K562 (cell line): ENCODE measurements at regions not wholly inside any gene's neighbourhood (a gene's known extent, or its start where the extent isn't known, plus 50 kb on each side); places are given as distances from the start of the nearest gene placed in this dataset.

Experiments used
- ATAC-seq: fragments of 200-7000 bp; cut with Tn5 transposase; 3 replicates; pipeline ENCODE4 v1.9.1; 2020; ENCODE audit warnings: moderate library complexity
- BruUV-seq: library from RNA; stranded (reverse); fragments of 400-500 nt; replicated peaks from 2 replicates; lab custom pipeline; 2021; lab: Mats Ljungman, UMichigan
- CTCF ChIA-PET: fragments of 300-600 bp; formaldehyde crosslinking; extraction: SDS; loops from one replicate; lab custom pipeline; 2021; ENCODE audit warnings: low intra/inter-chr PET ratio; lab: Yijun Ruan, JAX
- POLR2A ChIA-PET: fragments of 300-600, 350-650 bp; sonication (Branson Sonifier 250); formaldehyde crosslinking; extraction: SDS; loops from one replicate; lab custom pipeline; 2021; ENCODE audit warnings: antibody characterized with exemption, inconsistent platforms; lab: Yijun Ruan, JAX
- DNase-seq, 4 experiments: peaks; one replicate each; pipeline versions ENCODE4 v3.0.0 to v3.0.0-alpha.2; 2011 to 2018; ENCODE audit warnings: low spot score in 3 of 4, mixed read lengths in 3 of 4; ENCODE audit errors: extremely low read depth in 1 of 4
- FAIRE-seq: peaks from 2 replicates; lab custom pipeline; 2011; peaks lifted over from hg19 to GRCh38; lab: Jason Lieb, UNC
- H2AFZ ChIP-seq: 2 replicates; pipeline ENCODE4 v1.6.0; 2011; ENCODE audit warnings: low read depth, low read length, control low read depth, inconsistent platforms
- H3K27ac ChIP-seq: fragments of 200-600 bp; 3 replicates; pipeline ENCODE4 v1.8.0; 2011; ENCODE audit warnings: low read depth, mild to moderate bottlenecking, control low read depth, inconsistent platforms, low read length, moderate library complexity, mixed read lengths; ENCODE audit errors: extremely low read depth
- H3K27me3 ChIP-seq, 2 experiments: fragments of 300-600 bp in 1 of 2; 2 replicates in 1 of 2; 3 replicates in 1 of 2; pipeline versions ENCODE4 v1.6.0 to v1.8.0; 2011; ENCODE audit warnings: inconsistent platforms in 2 of 2, low read length in 2 of 2, mild to moderate bottlenecking in 1 of 2, mixed read lengths in 1 of 2, moderate library complexity in 1 of 2; ENCODE audit not compliant: control insufficient read depth in 2 of 2, insufficient read depth in 2 of 2
- H3K36me3 ChIP-seq: fragments of 300-600 bp; 3 replicates; pipeline ENCODE4 v1.8.0; 2011; ENCODE audit warnings: mild to moderate bottlenecking, low read length, inconsistent platforms; ENCODE audit not compliant: control insufficient read depth, insufficient read depth
- H3K4me1 ChIP-seq, 2 experiments: fragments of 200-600 bp in 1 of 2; replicated peaks in 1 of 2; 2 replicates in 1 of 2; 3 replicates in 1 of 2; pipeline versions ENCODE4 v1.5.1 to v1.8.0; 2011; ENCODE audit warnings: inconsistent platforms in 2 of 2, low read length in 2 of 2, mild to moderate bottlenecking in 1 of 2, mixed read lengths in 1 of 2, moderate library complexity in 1 of 2; ENCODE audit not compliant: control insufficient read depth in 2 of 2, insufficient read depth in 2 of 2
- H3K4me2 ChIP-seq: 2 replicates; pipeline ENCODE4 v1.6.1; 2011; ENCODE audit warnings: low read length, control low read depth, inconsistent platforms, mixed read lengths; ENCODE audit not compliant: insufficient read depth
- H3K4me3 ChIP-seq: fragments of 200-600 bp; sonication (generic), shearing (Covaris generic); 2 replicates; pipeline ENCODE4 v1.5.1; 2016; ENCODE audit warnings: control low read depth, inconsistent platforms
- H3K79me2 ChIP-seq: fragments of 200-600 bp; 3 replicates; pipeline ENCODE4 v1.8.0; 2011; ENCODE audit warnings: low read length, inconsistent platforms; ENCODE audit not compliant: control insufficient read depth, insufficient read depth
- H3K9ac ChIP-seq, 2 experiments: 2 replicates each; pipeline versions ENCODE4 v1.6.0 to v1.6.1; 2011; ENCODE audit warnings: low read depth in 2 of 2, low read length in 2 of 2, control low read depth in 1 of 2, inconsistent platforms in 1 of 2, mild to moderate bottlenecking in 1 of 2, mixed read lengths in 1 of 2; ENCODE audit not compliant: insufficient read depth in 1 of 2
- H3K9me1 ChIP-seq: one replicate; pipeline ENCODE4 v1.6.0; 2011; ENCODE audit warnings: inconsistent platforms, mild to moderate bottlenecking, low read length, moderate library complexity; ENCODE audit not compliant: control insufficient read depth, insufficient read depth
- H3K9me3 ChIP-seq: replicated peaks from 2 replicates; pipeline ENCODE4 v1.5.1; 2011; ENCODE audit warnings: low read depth, low read length, inconsistent platforms; ENCODE audit not compliant: control insufficient read depth, insufficient read depth
- H4K20me1 ChIP-seq: replicated peaks from 2 replicates; pipeline ENCODE4 v1.6.1; 2011; ENCODE audit warnings: low read length, inconsistent platforms, mixed read lengths; ENCODE audit not compliant: control insufficient read depth, insufficient read depth
- ARNT ChIP-seq, 2 experiments: fragments of 450-650 bp; IDR thresholded peaks; 2 replicates each; pipeline ENCODE4 v1.6.1; 2016; ENCODE audit warnings: mild to moderate bottlenecking in 1 of 2
- CBFA2T2 ChIP-seq: fragments of 450-650 bp; conservative IDR thresholded peaks from 2 replicates; pipeline ENCODE4 v1.6.1; 2017; ENCODE audit warnings: mild to moderate bottlenecking
- MAFK ChIP-seq: IDR thresholded peaks from 2 replicates; pipeline ENCODE4 v1.6.1; 2011; ENCODE audit warnings: low read length, improper control_type of control experiment
- NFXL1 ChIP-seq: fragments of 450-650 bp; formaldehyde crosslinking; IDR thresholded peaks from 2 replicates; pipeline ENCODE4 v1.4.0; 2021; ENCODE audit warnings: mild to moderate bottlenecking
- PRPF4 ChIP-seq: fragments of 200-400 bp; formaldehyde crosslinking; IDR thresholded peaks from one replicate; pipeline ENCODE4 v1.6.1; 2017; ENCODE audit warnings: low read length, low read depth, mild to moderate bottlenecking; ENCODE audit not compliant: insufficient read depth, poor library complexity, severe bottlenecking
- SMAD3 ChIP-seq: fragments of 450-650 bp; formaldehyde crosslinking; conservative IDR thresholded peaks from 2 replicates; pipeline ENCODE4 v1.4.0; 2020; ENCODE audit warnings: mild to moderate bottlenecking
- SPI1 ChIP-seq: IDR thresholded peaks from 2 replicates; pipeline ENCODE4 v1.6.1; 2011; ENCODE audit warnings: low read depth, low read length, control low read depth, borderline replicate concordance
- THRAP3 ChIP-seq: fragments of 450-650 bp; IDR thresholded peaks from 2 replicates; pipeline ENCODE4 v1.6.1; 2016; ENCODE audit warnings: mild to moderate bottlenecking, inconsistent platforms, borderline replicate concordance
- XRCC4 ChIP-seq: IDR thresholded peaks from one replicate; pipeline ENCODE4 v1.6.1; 2011; ENCODE audit not compliant: insufficient read depth, insufficient read length; ENCODE audit errors: extremely low read depth
- ZNF143 ChIP-seq: sonication (generic); formaldehyde crosslinking; IDR thresholded peaks from 2 replicates; pipeline ENCODE4 v1.9.0; 2022; ENCODE audit warnings: mild to moderate bottlenecking, missing genetic modification reagents
- ZNF175 ChIP-seq: fragments of 200-800 bp; sonication (Bioruptor generic); IDR thresholded peaks from 2 replicates; pipeline ENCODE4 v1.6.1; 2016; ENCODE audit warnings: low read depth, mild to moderate bottlenecking, missing genetic modification characterization, missing compliant biosample characterization
- ZNF224 ChIP-seq: sonication (generic); formaldehyde crosslinking; IDR thresholded peaks from 2 replicates; pipeline ENCODE4 v1.8.0; 2022; ENCODE audit warnings: mild to moderate bottlenecking, missing genetic modification reagents
- ZNF24 ChIP-seq: fragments of 450-650 bp; IDR thresholded peaks from 2 replicates; pipeline ENCODE4 v1.6.1; 2016
- ZNF717 ChIP-seq: fragments of 250-450 bp; sonication (Bioruptor Pico); IDR thresholded peaks from 2 replicates; pipeline ENCODE4 v1.5.0; 2021
- ZNF780A ChIP-seq: fragments of 250-450 bp; sonication (Bioruptor Pico); IDR thresholded peaks from 2 replicates; pipeline ENCODE4 v1.5.0; 2021; ENCODE audit warnings: mild to moderate bottlenecking
- WGBS: fragments of 100-300 bp; shearing (Covaris generic); methylation state at CpG from one replicate; pipeline ENCODE4 v1.1.6; 2016; ENCODE audit warnings: low coverage, mixed read lengths; ENCODE audit not compliant: insufficient coverage; ENCODE audit errors: missing lambda C conversion rate; 5-methylcytosine and 5-hydroxymethylcytosine counted together
- in situ Hi-C: fragments of 300-500 bp; cut with MboI; formaldehyde crosslinking; loops from 4 replicates; pipeline ENCODE4 v1.15.0; 2018; ENCODE audit warnings: inconsistent platforms, mixed read lengths
- intact Hi-C: fragments of 100-400 bp; cut with micrococcal nuclease; formaldehyde crosslinking; loops from 2 replicates; pipeline ENCODE4 v1.14.2; 2022
- TF ChIP-seq, protein P1 (sequence below): IDR thresholded peaks from 2 replicates; pipeline ENCODE4 v1.6.1; 2011; ENCODE audit not compliant: insufficient read length; ENCODE audit errors: extremely low read depth
- TF ChIP-seq, protein P2 (sequence below): sonication (generic); formaldehyde crosslinking; IDR thresholded peaks from 2 replicates; pipeline ENCODE4 v1.8.1; 2022; ENCODE audit warnings: missing genetic modification reagents
- TF ChIP-seq, protein P3 (sequence below), 2 experiments: fragments of 450-650 bp; IDR thresholded peaks; 2 replicates each; pipeline ENCODE4 v1.6.1; 2016
- TF ChIP-seq, protein P4 (sequence below): fragments of 200-400 bp; formaldehyde crosslinking; IDR thresholded peaks from 2 replicates; pipeline ENCODE4 v1.6.1; 2017; ENCODE audit warnings: mild to moderate bottlenecking, low read depth, low read length, moderate library complexity

DNA sequence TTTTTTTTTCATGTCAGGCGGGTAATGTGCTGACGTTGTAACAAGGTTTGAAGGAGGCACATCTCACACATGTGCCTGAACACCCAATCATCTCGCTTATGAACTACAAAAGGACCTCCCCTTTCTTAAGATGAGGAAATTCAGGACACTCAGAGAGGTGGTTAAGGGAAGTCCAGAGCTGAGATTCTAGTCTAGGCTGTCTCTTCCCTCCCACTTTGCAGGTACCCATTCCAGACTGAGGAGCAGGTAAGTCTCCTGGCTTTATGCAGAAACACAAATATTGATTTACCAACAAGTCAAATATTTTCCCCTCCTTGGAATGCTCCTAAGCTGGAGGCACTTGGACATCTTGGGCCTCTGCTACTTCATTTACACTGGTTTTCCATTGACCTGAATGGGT lies 122.9 kb upstream of the CADM1 start (continued):
- TF ChIP-seq, protein P1, sequence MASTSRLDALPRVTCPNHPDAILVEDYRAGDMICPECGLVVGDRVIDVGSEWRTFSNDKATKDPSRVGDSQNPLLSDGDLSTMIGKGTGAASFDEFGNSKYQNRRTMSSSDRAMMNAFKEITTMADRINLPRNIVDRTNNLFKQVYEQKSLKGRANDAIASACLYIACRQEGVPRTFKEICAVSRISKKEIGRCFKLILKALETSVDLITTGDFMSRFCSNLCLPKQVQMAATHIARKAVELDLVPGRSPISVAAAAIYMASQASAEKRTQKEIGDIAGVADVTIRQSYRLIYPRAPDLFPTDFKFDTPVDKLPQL = no peak
- no peak for TF ChIP-seq THRAP3

DNA sequence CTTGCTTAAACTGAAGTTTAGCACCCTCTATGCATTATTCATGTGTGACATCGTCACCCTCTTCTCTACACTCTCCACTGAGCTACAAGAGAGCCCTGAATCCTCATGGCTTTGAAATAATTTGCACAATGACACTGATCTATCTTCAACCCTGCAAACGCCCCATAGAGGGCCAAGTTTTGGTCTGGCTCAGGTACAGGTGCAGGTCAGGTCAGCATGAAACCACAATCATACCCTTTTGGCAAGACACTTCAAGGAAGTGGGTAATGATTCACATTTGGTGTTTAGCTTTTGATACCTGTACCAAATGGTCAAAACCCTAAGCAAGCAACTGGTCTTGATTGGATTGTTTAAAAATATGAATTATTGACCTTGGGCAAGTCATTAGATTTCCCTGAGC lies 122.2 kb upstream of the CADM1 start:
- H3K9ac ChIP-seq = no peak overlapping the region
- WGBS = 0% methylated on average over 2 of the region's 2 CpGs
- H3K9me3 ChIP-seq = no peaks in the 10 kb centered on the region
- H3K4me2 ChIP-seq = no peak overlapping the region
- H3K36me3 ChIP-seq = no peaks in the 10 kb centered on the region
- no peak overlapping the region for H3K4me3 ChIP-seq
- DNase-seq (no peak), FAIRE-seq (no peak), ATAC-seq (no peak)
- no peaks in the 10 kb centered on the region for H3K79me2 ChIP-seq
- intact Hi-C loops = no loop called here
- POLR2A ChIA-PET = no interaction called here
- no TSS peak for BruUV-seq
- H3K4me1 ChIP-seq = no peaks in the 10 kb centered on the region
- no peak overlapping the region for H2AFZ ChIP-seq
- H3K27me3 ChIP-seq = peaks cover 0 to 11% of the 10 kb centered on the region in 2 experiments; a peak in 2 of 5 replicates
- no peaks in the 10 kb centered on the region for H4K20me1 ChIP-seq
- CTCF ChIA-PET = no interaction called here
- in situ Hi-C loops = no loop called here
- H3K27ac ChIP-seq = no peak overlapping the region
- H3K9me1 ChIP-seq = no peaks in the 10 kb centered on the region
- no peak for TF ChIP-seq ZNF717
- no peak for TF ChIP-seq ZNF143 (CRISPR knock-in tag)
- TF ChIP-seq ARNT (IDR thresholded peaks at IDR 0.05) = no peak
- TF ChIP-seq NFXL1 (CRISPR knock-in tag) = no peak
- no peak for TF ChIP-seq MAFK
- TF ChIP-seq PRPF4 = no peak
- TF ChIP-seq XRCC4 = no peak
- no peak for TF ChIP-seq ZNF24
- TF ChIP-seq SMAD3 (CRISPR knock-in tag) = no peak
- TF ChIP-seq ZNF224 (CRISPR knock-in tag) = no peak
- TF ChIP-seq, protein P2, sequence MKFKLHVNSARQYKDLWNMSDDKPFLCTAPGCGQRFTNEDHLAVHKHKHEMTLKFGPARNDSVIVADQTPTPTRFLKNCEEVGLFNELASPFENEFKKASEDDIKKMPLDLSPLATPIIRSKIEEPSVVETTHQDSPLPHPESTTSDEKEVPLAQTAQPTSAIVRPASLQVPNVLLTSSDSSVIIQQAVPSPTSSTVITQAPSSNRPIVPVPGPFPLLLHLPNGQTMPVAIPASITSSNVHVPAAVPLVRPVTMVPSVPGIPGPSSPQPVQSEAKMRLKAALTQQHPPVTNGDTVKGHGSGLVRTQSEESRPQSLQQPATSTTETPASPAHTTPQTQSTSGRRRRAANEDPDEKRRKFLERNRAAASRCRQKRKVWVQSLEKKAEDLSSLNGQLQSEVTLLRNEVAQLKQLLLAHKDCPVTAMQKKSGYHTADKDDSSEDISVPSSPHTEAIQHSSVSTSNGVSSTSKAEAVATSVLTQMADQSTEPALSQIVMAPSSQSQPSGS = no peak
- TF ChIP-seq ZNF175 (CRISPR knock-in tag) = no peak
- TF ChIP-seq, protein P3, sequence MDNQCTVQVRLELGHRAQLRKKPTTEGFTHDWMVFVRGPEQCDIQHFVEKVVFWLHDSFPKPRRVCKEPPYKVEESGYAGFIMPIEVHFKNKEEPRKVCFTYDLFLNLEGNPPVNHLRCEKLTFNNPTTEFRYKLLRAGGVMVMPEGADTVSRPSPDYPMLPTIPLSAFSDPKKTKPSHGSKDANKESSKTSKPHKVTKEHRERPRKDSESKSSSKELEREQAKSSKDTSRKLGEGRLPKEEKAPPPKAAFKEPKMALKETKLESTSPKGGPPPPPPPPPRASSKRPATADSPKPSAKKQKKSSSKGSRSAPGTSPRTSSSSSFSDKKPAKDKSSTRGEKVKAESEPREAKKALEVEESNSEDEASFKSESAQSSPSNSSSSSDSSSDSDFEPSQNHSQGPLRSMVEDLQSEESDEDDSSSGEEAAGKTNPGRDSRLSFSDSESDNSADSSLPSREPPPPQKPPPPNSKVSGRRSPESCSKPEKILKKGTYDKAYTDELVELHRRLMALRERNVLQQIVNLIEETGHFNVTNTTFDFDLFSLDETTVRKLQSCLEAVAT (IDR thresholded peaks at IDR 0.05) = no peak
- TF ChIP-seq ZNF780A (CRISPR knock-in tag) = no peak
- no peak for TF ChIP-seq CBFA2T2
- no peak for TF ChIP-seq SPI1
- TF ChIP-seq, protein P4, sequence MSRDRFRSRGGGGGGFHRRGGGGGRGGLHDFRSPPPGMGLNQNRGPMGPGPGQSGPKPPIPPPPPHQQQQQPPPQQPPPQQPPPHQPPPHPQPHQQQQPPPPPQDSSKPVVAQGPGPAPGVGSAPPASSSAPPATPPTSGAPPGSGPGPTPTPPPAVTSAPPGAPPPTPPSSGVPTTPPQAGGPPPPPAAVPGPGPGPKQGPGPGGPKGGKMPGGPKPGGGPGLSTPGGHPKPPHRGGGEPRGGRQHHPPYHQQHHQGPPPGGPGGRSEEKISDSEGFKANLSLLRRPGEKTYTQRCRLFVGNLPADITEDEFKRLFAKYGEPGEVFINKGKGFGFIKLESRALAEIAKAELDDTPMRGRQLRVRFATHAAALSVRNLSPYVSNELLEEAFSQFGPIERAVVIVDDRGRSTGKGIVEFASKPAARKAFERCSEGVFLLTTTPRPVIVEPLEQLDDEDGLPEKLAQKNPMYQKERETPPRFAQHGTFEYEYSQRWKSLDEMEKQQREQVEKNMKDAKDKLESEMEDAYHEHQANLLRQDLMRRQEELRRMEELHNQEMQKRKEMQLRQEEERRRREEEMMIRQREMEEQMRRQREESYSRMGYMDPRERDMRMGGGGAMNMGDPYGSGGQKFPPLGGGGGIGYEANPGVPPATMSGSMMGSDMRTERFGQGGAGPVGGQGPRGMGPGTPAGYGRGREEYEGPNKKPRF = no peak
